Right atrium auricular region (tissue), 2 donors: ENCODE measurements at regions not wholly inside any gene's neighbourhood (a gene's known extent, or its start where the extent isn't known, plus 50 kb on each side); places are given as distances from the start of the nearest gene placed in this dataset.

Experiments used
- DNase-seq: peaks from one replicate; pipeline ENCODE4 v3.0.0-alpha.2; 2019; ENCODE audit warnings: low spot score
- H3K27ac ChIP-seq, 2 donors: fragments of 200-600 bp; sonication (generic); 1 replicate in 1 of 2; 2 replicates in 1 of 2; pipeline ENCODE4 v1.5.1; 2016 to 2019
- H3K27me3 ChIP-seq, 2 donors: fragments of 200-600 bp; sonication (generic); one replicate each; pipeline versions ENCODE4 v1.5.1 to v1.6.0; 2017 to 2019
- H3K36me3 ChIP-seq: fragments of 200-600 bp; sonication (generic); one replicate; pipeline ENCODE4 v1.5.1; 2016
- H3K4me1 ChIP-seq, 2 donors: fragments of 200-600 bp; sonication (generic); one replicate each; pipeline versions ENCODE4 v1.5.1 to v1.6.0; 2017 to 2019
- H3K4me3 ChIP-seq, 2 donors: fragments of 200-600 bp; sonication (generic); 1 replicate in 1 of 2; 2 replicates in 1 of 2; pipeline ENCODE4 v1.5.1; 2017 to 2019; ENCODE audit warnings: mild to moderate bottlenecking in 1 of 2, moderate library complexity in 1 of 2
- H3K9me3 ChIP-seq, 2 donors: fragments of 200-600 bp; sonication (generic); one replicate each; pipeline ENCODE4 v1.5.1; 2019
- TF ChIP-seq, protein P1 (sequence below), 2 donors: fragments of 200-600 bp; sonication (generic); IDR thresholded peaks; one replicate each; pipeline ENCODE4 v1.5.1; 2019; ENCODE audit warnings: antibody characterized with exemption in 2 of 2

DNA sequence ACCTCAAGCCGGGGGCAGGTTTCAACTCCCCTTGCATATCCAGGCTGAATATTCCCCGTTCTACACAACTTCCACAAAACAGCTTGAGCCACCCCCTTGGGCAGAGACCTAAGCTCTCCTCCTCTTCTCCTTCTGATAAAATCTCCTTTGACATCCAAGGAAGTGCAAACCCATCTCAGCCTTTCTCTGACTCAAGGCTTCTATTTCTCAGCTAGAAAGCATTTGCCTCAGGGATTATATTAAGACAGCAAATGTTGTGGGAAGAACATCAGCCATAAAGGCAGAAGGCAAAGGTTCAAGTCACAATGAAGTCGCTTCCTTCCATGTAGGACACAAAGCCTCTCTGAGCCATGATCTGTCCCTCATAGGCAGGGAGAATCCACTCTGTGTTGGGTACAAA lies 386.6 kb upstream of the ARID1B start:
- Histone ChIP-seq H3K9me3 (no peaks in the 10 kb centered on the region), H3K4me3 (no peak overlapping the region), H3K36me3 (no peaks in the 10 kb centered on the region), H3K27me3 (no peaks in the 10 kb centered on the region), H3K4me1 (no peaks in the 10 kb centered on the region), H3K27ac (no peak overlapping the region)
- no peak for DNase-seq
- TF ChIP-seq, protein P1, sequence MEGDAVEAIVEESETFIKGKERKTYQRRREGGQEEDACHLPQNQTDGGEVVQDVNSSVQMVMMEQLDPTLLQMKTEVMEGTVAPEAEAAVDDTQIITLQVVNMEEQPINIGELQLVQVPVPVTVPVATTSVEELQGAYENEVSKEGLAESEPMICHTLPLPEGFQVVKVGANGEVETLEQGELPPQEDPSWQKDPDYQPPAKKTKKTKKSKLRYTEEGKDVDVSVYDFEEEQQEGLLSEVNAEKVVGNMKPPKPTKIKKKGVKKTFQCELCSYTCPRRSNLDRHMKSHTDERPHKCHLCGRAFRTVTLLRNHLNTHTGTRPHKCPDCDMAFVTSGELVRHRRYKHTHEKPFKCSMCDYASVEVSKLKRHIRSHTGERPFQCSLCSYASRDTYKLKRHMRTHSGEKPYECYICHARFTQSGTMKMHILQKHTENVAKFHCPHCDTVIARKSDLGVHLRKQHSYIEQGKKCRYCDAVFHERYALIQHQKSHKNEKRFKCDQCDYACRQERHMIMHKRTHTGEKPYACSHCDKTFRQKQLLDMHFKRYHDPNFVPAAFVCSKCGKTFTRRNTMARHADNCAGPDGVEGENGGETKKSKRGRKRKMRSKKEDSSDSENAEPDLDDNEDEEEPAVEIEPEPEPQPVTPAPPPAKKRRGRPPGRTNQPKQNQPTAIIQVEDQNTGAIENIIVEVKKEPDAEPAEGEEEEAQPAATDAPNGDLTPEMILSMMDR (IDR thresholded peaks at IDR 0.05): no peak

DNA sequence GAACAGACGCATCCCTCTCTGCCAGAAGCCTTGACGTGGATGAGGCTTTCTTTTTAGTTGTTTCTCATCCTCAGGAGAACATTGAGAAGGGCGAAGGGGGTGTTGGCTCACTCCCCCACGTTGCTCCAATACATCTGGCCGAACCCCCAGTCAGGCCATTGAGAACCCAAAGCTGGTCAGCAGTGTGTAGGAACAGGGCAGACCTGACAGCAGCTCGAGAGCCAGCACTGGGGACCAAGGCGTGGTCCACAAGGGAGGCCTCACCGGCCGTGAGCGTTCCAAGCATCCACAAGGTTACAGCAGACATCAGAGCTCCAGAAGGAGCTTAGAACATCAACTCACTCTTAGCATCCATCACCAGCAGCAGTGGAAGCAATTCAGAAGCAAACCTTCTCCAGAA lies 387.9 kb upstream of the ARID1B start:
- TF ChIP-seq, protein P1 (IDR thresholded peaks at IDR 0.05): no peak
- H3K27me3 ChIP-seq: no peaks in the 10 kb centered on the region
- H3K9me3 ChIP-seq: no peaks in the 10 kb centered on the region
- no peak overlapping the region for H3K27ac ChIP-seq
- no peaks in the 10 kb centered on the region for H3K36me3 ChIP-seq
- H3K4me3 ChIP-seq: no peak overlapping the region
- no peak for DNase-seq
- no peaks in the 10 kb centered on the region for H3K4me1 ChIP-seq

DNA sequence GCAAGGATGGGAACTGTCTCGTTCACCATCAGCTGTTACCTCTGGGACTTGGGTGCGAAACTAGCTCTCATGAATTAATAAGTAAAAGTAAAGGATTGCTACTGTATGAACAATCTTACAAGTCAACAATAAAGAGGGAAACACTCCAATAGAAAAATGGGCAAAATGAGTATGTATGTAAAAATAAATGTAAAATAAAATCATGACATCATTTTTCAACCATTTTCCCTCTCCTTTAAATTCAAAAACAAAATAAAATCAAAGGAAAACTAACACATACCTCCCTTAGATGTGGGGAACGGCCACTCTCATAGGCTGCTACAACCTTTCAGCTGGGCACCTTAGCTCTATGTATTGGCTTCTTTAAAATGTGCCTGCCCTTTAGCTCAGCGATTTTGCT lies 389.7 kb upstream of the ARID1B start:
- Histone ChIP-seq H3K4me3 (no peak overlapping the region), H3K4me1 (no peaks in the 10 kb centered on the region), H3K27ac (no peak overlapping the region), H3K27me3 (no peaks in the 10 kb centered on the region), H3K36me3 (no peaks in the 10 kb centered on the region), H3K9me3 (no peaks in the 10 kb centered on the region)
- DNase-seq: no peak
- TF ChIP-seq, protein P1 (IDR thresholded peaks at IDR 0.05): no peak

DNA sequence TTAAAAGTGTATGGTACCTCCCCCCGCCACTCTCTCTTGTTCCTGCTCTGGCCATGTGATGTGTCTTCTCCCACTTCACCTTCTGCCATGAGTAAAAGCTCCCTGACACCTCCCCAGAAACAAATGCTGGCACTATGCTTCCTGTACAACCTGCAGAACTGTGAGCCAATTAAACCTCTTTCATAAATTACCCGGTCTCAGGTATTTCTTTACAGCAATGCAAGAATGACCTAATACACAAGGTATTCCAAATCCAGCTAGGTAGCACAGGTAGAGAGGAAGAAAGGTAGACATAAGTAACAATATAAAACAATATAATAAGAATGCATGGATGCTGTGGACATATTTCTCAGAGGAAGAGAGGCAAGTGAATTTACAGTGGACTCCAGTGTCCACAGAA lies 394.1 kb upstream of the ARID1B start:
- Histone ChIP-seq H3K4me1 (no peaks in the 10 kb centered on the region), H3K36me3 (no peaks in the 10 kb centered on the region), H3K4me3 (no peak overlapping the region), H3K27ac (no peak overlapping the region), H3K27me3 (no peaks in the 10 kb centered on the region), H3K9me3 (no peaks in the 10 kb centered on the region)
- DNase-seq: no peak
- TF ChIP-seq, protein P1 (IDR thresholded peaks at IDR 0.05): no peak

DNA sequence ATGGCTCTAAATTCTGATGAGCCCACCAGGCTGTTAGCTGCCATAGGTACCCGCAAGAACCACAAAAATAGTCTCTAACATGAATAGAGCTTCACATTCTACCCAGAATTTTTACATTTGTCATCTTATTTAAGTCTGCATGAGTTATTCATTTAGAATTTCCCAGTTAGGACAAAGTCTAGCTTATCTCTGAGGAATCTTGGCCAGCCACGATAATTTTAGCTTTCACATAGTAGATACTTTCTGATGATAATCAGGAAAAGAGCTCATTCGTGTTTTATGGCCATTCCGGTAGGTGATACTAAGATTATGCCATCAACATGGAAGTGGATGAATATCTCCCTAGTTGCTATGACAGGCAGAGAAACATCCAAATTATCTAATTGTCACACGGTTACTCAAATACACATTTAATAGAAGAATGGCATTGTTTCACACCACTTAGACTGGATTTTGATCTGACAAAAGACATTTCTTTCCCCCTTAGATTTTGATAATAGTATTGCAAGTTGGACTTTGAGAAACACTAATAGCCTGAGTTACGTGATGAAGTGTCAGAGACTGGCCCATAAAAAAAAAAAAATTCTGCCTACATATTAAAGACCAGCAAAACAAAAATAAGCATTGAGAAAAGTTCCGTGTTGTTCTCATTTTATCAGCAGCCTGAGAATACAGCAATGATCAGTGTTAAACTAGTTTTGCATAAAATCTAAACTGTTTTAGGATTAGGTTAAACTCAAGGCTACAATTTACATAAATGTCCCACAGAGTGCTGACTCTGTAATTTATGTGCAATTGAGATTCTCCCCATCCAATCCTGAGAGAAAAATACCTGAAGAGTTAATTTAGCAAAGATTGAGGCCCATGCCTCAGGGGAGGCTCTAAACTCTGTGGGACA lies 397.5 kb upstream of the ARID1B start:
- H3K27ac ChIP-seq: no peak overlapping the region
- TF ChIP-seq, protein P1 (IDR thresholded peaks at IDR 0.05): no peak
- H3K4me1 ChIP-seq: no peaks in the 10 kb centered on the region
- H3K9me3 ChIP-seq: no peaks in the 10 kb centered on the region
- no peaks in the 10 kb centered on the region for H3K36me3 ChIP-seq
- no peaks in the 10 kb centered on the region for H3K27me3 ChIP-seq
- no peak overlapping the region for H3K4me3 ChIP-seq
- no peak for DNase-seq

DNA sequence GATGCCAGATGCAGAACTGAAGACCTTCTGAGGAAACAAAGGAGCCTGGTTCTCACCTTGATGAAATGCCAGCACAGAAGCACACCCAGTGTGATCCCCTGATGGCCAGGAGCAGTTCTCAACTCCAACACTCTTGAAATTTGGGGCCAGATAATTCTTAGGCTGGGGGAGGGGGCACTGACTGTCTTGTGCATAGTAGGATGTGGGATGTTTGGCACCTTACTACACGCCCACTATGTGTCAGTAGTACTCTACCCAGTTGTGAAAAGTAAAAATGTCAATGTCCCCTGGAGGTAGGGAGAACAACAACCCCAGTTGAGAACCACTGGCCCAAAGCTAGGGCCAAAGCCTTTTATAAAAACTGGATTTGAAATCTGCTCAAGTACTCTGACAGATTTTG lies 398.3 kb upstream of the ARID1B start:
- TF ChIP-seq, protein P1 (IDR thresholded peaks at IDR 0.05): no peak
- no peak overlapping the region for H3K27ac ChIP-seq
- no peaks in the 10 kb centered on the region for H3K9me3 ChIP-seq
- no peaks in the 10 kb centered on the region for H3K4me1 ChIP-seq
- H3K27me3 ChIP-seq: no peaks in the 10 kb centered on the region
- DNase-seq: no peak
- no peaks in the 10 kb centered on the region for H3K36me3 ChIP-seq
- H3K4me3 ChIP-seq: no peak overlapping the region
